ENCODE measurements at regions not wholly inside any gene's neighbourhood (a gene's known extent, or its start where the extent isn't known, plus 50 kb on each side); places are given as distances from the start of the nearest gene placed in this dataset.
A peak's percentile ranks its signal among the peaks of the same experiment; 100 is the strongest.
"Not testable (repeated sequence)": the region's sequence is repeated elsewhere in the genome, so short reads cannot be mapped to it uniquely, and the experiment has no call there.

- H3K4me3 Mint-ChIP-seq, result no peak overlapping the region
- no peaks in the 10 kb centered on the region for H3K9me3 Mint-ChIP-seq
- no peak overlapping the region for H3K27ac Mint-ChIP-seq
- ATAC-seq (peak in 1 of 2 donors; percentile 18), DNase-seq (ENCODE audit: low spot score) (no peak)
- no peaks in the 10 kb centered on the region for H3K36me3 Mint-ChIP-seq
- peaks cover 13 to 23% of the 10 kb centered on the region in 2 donors for H3K27me3 Mint-ChIP-seq
- no peaks in the 10 kb centered on the region for H3K4me1 Mint-ChIP-seq (ENCODE audit: low read depth in 2 of 2)
These were observed 51.1 kb upstream of the ROPN1 start for GRCh38 chr3:124043023-124043422.

DNA sequence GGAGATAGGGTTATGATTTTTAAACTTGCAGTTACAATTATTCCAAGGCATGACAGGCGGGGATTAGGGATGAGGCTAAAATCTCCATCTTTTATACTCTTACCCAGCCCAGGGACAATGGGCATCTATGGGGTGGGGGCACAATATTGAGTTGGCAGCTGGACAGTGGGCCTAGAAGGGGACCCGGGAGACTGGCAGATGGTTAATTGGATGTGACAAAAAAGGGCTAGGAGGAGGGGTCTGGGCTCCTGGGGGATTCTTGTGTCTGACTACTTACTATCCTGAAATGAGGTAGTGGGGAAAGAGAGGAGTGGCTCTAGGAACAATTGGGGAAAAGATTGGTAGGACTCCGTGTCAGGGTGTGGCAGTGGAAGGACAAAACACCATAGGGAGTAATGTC is 53.0 kb upstream of the ROPN1 start:
- H3K27me3 Mint-ChIP-seq, result peaks cover 13 to 23% of the 10 kb centered on the region in 2 donors

GRCh38 chr3:124048967-124049798 is 57.3 kb upstream of the ROPN1 start:
- Mint-ChIP-seq H3K36me3 (no peaks in the 10 kb centered on the region), H3K4me3 (no peak overlapping the region), H3K27ac (no peak overlapping the region), H3K4me1 (ENCODE audit: low read depth in 2 of 2) (no peaks in the 10 kb centered on the region), H3K9me3 (no peaks in the 10 kb centered on the region), H3K27me3 (peaks cover 24 to 39% of the 10 kb centered on the region in 2 donors)
- ATAC-seq (no peak), DNase-seq (ENCODE audit: low spot score) (no peak)

More for the DNA sequence above, 53.0 kb upstream of the ROPN1 start:
- no peak for DNase-seq (ENCODE audit: low spot score)
- H3K36me3 Mint-ChIP-seq, result no peaks in the 10 kb centered on the region
- H3K4me3 Mint-ChIP-seq, result no peak overlapping the region
- no peak for ATAC-seq
- no peaks in the 10 kb centered on the region for H3K9me3 Mint-ChIP-seq
- no peak overlapping the region for H3K27ac Mint-ChIP-seq
- no peaks in the 10 kb centered on the region for H3K4me1 Mint-ChIP-seq (ENCODE audit: low read depth in 2 of 2)

- Mint-ChIP-seq H3K4me1 (ENCODE audit: low read depth in 2 of 2) (no peaks in the 10 kb centered on the region), H3K9me3 (no peaks in the 10 kb centered on the region), H3K4me3 (no peak overlapping the region), H3K36me3 (no peaks in the 10 kb centered on the region), H3K27me3 (peaks cover 15 to 31% of the 10 kb centered on the region in 2 donors), H3K27ac (no peak overlapping the region)
- DNase-seq (ENCODE audit: low spot score), result no peak
- ATAC-seq, result no peak
These were observed 59.7 kb upstream of the ROPN1 start for GRCh38 chr3:124051636-124052035.

GRCh38 chr3:124053871-124054270 is 61.9 kb upstream of the ROPN1 start:
- Mint-ChIP-seq H3K9me3 (no peaks in the 10 kb centered on the region), H3K4me3 (no peak overlapping the region), H3K36me3 (no peaks in the 10 kb centered on the region), H3K27me3 (peaks cover 26 to 35% of the 10 kb centered on the region in 2 donors), H3K4me1 (ENCODE audit: low read depth in 2 of 2) (no peaks in the 10 kb centered on the region), H3K27ac (no peak overlapping the region)
- DNase-seq (ENCODE audit: low spot score) (no peak), ATAC-seq (no peak)

DNA sequence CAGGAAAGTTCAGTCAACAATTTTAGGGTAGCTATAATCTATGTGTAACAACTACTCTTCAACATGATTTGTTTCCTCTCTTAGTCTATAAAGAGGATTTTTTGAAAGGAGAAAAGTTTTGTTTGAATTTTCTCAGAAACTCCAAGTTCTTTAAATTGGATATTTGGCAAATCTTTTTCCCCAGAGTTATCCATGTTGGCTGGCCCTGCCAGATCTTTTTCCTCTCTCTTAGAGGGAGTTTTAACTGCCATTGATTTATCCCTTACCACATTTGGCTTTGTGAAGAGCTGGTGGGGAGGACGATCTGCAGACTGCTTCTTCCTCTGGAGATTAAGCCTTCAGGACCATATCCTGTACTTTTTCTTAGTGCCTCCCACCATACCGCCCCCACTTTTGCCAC is 64.9 kb upstream of the ROPN1 start:
- Mint-ChIP-seq H3K27me3 (peaks cover 27 to 34% of the 10 kb centered on the region in 2 donors), H3K27ac (no peak overlapping the region), H3K4me1 (ENCODE audit: low read depth in 2 of 2) (no peaks in the 10 kb centered on the region), H3K4me3 (no peak overlapping the region), H3K9me3 (no peaks in the 10 kb centered on the region), H3K36me3 (no peaks in the 10 kb centered on the region)
- ATAC-seq (no peak), DNase-seq (ENCODE audit: low spot score) (no peak)

GRCh38 chr3:124057420-124057819 is 65.5 kb upstream of the ROPN1 start:
- DNase-seq (ENCODE audit: low spot score) (no peak), ATAC-seq (no peak)
- H3K9me3 Mint-ChIP-seq, result no peaks in the 10 kb centered on the region
- H3K27me3 Mint-ChIP-seq, result peaks cover 27 to 30% of the 10 kb centered on the region in 2 donors
- H3K27ac Mint-ChIP-seq, result no peak overlapping the region
- H3K36me3 Mint-ChIP-seq, result no peaks in the 10 kb centered on the region
- H3K4me3 Mint-ChIP-seq, result no peak overlapping the region
- no peaks in the 10 kb centered on the region for H3K4me1 Mint-ChIP-seq (ENCODE audit: low read depth in 2 of 2)

DNA sequence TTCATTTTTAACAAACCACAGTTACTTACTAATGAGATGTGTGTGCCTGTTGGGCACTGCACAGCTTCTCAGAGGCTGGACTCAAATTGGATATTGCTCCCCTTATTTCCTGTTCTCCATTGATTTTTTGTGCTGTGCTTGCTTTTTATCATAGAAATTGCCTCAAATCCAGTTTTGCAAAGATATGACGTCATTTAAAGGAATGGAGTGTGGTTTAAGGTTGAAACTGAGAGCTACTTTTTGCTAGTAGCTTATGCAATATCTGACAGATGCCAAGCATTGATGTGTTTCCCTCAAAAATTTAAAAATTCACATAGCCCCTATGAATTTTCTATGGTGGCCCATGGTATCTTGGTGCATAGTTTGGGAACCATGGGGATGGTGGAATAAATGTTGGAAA is 67.7 kb upstream of the ROPN1 start:
- ATAC-seq (no peak), DNase-seq (ENCODE audit: low spot score) (no peak)
- H3K4me1 Mint-ChIP-seq (ENCODE audit: low read depth in 2 of 2), result no peaks in the 10 kb centered on the region
- H3K36me3 Mint-ChIP-seq, result no peaks in the 10 kb centered on the region
- no peak overlapping the region for H3K4me3 Mint-ChIP-seq
- H3K27ac Mint-ChIP-seq, result no peak overlapping the region
- H3K27me3 Mint-ChIP-seq, result peaks cover 20 to 26% of the 10 kb centered on the region in 2 donors
- no peaks in the 10 kb centered on the region for H3K9me3 Mint-ChIP-seq

DNA sequence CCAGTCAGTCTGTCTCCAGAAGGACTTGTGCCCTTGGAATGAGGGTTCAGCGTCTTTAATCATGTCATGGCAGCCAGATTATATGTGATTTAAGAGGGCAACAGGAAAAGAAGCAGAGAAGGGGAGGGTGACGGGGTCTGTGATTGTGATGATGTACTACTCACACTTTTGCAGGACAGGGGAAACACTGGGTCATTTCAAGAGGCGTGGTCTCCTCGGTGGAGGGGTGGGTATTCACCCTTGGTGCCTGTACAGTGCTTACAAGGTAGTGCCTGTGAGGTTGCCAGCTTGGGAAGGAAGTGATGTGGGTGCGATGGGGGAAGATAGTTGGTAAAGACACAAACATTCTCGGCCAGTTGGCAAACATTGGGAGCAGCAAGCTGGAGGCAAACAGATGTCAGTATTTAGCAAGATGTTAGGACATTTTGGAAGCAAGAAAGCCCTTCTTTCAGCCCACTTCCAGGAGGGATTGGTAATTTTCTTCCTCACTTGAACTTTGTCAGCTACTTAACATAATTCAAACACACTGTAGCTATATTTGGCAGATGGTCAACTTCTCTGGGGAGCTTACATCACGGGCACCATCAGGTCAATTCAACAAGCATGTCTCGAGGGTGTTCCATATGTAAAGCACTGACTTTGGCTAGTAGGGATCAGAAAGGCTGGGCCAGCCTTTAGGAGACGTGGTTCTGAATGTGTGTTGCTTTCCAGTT is 71.4 kb upstream of the ROPN1 start:
- Mint-ChIP-seq H3K36me3 (no peaks in the 10 kb centered on the region), H3K27ac (no peak overlapping the region), H3K27me3 (peaks cover 10 to 13% of the 10 kb centered on the region in 2 donors), H3K4me1 (ENCODE audit: low read depth in 2 of 2) (no peaks in the 10 kb centered on the region), H3K4me3 (no peak overlapping the region), H3K9me3 (no peaks in the 10 kb centered on the region)
- ATAC-seq, result no peak
- DNase-seq (ENCODE audit: low spot score), result no peak

- H3K27ac Mint-ChIP-seq, result no peak overlapping the region
- no peak for ATAC-seq
These were observed 72.1 kb upstream of the ROPN1 start for GRCh38 chr3:124064050-124064449.

GRCh38 chr3:124066543-124066942 is 74.6 kb upstream of the ROPN1 start:
- not testable (repeated sequence) for H3K27ac Mint-ChIP-seq

More at GRCh38 chr3:124064050-124064449, 72.1 kb upstream of the ROPN1 start:
- Mint-ChIP-seq H3K4me1 (ENCODE audit: low read depth in 2 of 2) (no peaks in the 10 kb centered on the region), H3K9me3 (no peaks in the 10 kb centered on the region), H3K27me3 (peaks cover 7 to 14% of the 10 kb centered on the region in 2 donors), H3K36me3 (no peaks in the 10 kb centered on the region), H3K4me3 (no peak overlapping the region)
- DNase-seq (ENCODE audit: low spot score), result no peak

DNA sequence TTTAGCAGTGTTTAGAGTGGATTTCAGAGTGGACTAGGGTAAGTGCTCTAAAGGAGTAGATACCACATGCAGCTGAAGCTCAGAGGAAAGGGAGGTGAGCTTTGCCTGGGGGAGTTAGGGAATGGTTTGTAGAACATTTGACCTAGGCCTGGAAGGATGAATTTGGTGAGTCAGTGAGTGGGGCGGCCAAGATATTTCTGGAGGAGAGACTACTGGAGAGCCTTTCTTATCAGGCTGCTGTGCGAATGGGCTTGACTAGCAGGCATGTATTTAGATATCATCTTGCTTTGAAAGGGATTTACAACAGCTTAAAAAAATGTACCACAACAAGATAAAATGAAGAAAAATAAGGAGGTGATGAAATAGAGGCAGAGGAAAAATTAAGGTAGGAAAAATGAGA is 77.8 kb upstream of the ROPN1 start:
- H3K36me3 Mint-ChIP-seq; ATAC-seq; H3K27ac Mint-ChIP-seq; H3K9me3 Mint-ChIP-seq; DNase-seq (ENCODE audit: low spot score); H3K4me1 Mint-ChIP-seq (ENCODE audit: low read depth in 2 of 2); H3K4me3 Mint-ChIP-seq: not testable (repeated sequence)
- peaks cover 23 to 32% of the 10 kb centered on the region in 2 donors for H3K27me3 Mint-ChIP-seq

More at GRCh38 chr3:124066543-124066942, 74.6 kb upstream of the ROPN1 start:
- ATAC-seq; H3K4me1 Mint-ChIP-seq (ENCODE audit: low read depth in 2 of 2); H3K9me3 Mint-ChIP-seq; H3K36me3 Mint-ChIP-seq; H3K4me3 Mint-ChIP-seq; DNase-seq (ENCODE audit: low spot score): not testable (repeated sequence)
- peaks cover 13 to 18% of the 10 kb centered on the region in 2 donors for H3K27me3 Mint-ChIP-seq

DNA sequence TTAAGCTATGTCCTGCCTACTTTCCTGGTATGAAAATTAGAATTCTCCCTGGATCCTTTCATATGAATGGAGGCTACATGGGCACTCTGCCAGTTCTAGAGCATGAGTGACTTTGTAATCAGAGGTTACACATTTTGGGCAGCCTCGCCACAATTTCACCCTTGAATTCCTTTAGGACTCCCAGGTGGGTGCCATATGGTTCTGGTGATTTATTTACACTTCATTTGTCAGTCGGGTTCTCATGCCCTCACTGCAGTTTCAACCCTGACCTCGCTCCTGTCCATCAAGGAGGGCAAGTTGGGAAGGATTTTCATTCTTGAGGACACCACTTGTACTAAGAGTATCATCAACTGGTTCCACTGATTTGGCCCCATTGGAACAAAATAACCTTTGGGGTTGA is 83.2 kb upstream of the ROPN1 start:
- not testable (repeated sequence) for ATAC-seq; H3K9me3 Mint-ChIP-seq; H3K36me3 Mint-ChIP-seq; DNase-seq (ENCODE audit: low spot score); H3K4me1 Mint-ChIP-seq (ENCODE audit: low read depth in 2 of 2); H3K27ac Mint-ChIP-seq; H3K4me3 Mint-ChIP-seq
- peaks cover 26 to 39% of the 10 kb centered on the region in 2 donors for H3K27me3 Mint-ChIP-seq

- Mint-ChIP-seq H3K36me3 (no peaks in the 10 kb centered on the region), H3K4me1 (ENCODE audit: low read depth in 2 of 2) (no peaks in the 10 kb centered on the region), H3K27me3 (peaks cover 28 to 39% of the 10 kb centered on the region in 2 donors), H3K4me3 (no peak overlapping the region), H3K9me3 (no peaks in the 10 kb centered on the region), H3K27ac (no peak overlapping the region)
- DNase-seq (ENCODE audit: low spot score), result no peak
- ATAC-seq, result no peak
These were observed 83.8 kb upstream of the ROPN1 start for GRCh38 chr3:124075753-124076152.
